SK-N-SH (cell line): ENCODE measurements at regions not wholly inside any gene's neighbourhood (a gene's known extent, or its start where the extent isn't known, plus 50 kb on each side); places are given as distances from the start of the nearest gene placed in this dataset.

Source experiments
- EP300 ChIP-seq, 2 experiments: IDR thresholded peaks; 2 replicates each; pipeline versions ENCODE4 v1.4.0 to v1.6.1; 2012; ENCODE audit warnings: borderline replicate concordance in 1 of 2, low read depth in 1 of 2, low read length in 1 of 2
- EZH2phosphoT487 ChIP-seq: fragments of 200-600 bp; sonication (generic); IDR thresholded peaks from 2 replicates; pipeline ENCODE4 v1.6.1; 2017; ENCODE audit warnings: low read depth, mixed run types, mild to moderate bottlenecking, antibody characterized with exemption, moderate library complexity, borderline replicate concordance
- GABPA ChIP-seq: IDR thresholded peaks from 2 replicates; pipeline ENCODE4 v1.4.0; 2012; ENCODE audit warnings: low read depth, mild to moderate bottlenecking
- RAD21 ChIP-seq: IDR thresholded peaks from 2 replicates; pipeline ENCODE4 v1.6.1; 2012; ENCODE audit warnings: mild to moderate bottlenecking, low read length
- TF ChIP-seq, protein P1 (sequence below): fragments of 200-600 bp; sonication (generic); IDR thresholded peaks from 2 replicates; pipeline ENCODE4 v1.6.1; 2017; ENCODE audit warnings: antibody characterized with exemption, mild to moderate bottlenecking, moderate library complexity

DNA sequence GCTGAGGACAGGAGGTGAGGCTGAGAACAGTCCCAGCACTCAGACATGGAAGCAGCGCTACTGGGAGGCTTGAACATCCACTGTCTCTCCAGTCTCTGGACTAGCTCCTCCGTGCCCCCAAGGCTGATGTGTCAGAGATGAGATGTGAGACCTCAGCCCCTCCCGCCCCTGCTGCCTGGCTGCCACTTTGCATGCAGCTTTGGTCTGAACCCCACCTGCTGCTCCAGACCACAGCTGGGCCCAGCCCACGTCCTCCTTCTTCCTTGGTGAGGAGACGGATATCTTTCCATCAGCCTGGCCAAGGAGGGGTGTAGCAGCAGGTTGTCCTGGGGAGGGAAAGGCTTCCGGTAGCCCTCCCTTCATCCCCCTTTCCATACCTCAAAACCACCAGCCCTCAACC is 148.0 kb upstream of the B3GAT1 start:
- TF ChIP-seq RAD21 (no peak), EP300 (IDR thresholded peaks at IDR 0.05; ENCODE audit: borderline replicate concordance in 1 of 2, low read depth in 1 of 2, low read length in 1 of 2) (no peak), GABPA (no peak), EZH2phosphoT487 (no peak)
- TF ChIP-seq, protein P1, sequence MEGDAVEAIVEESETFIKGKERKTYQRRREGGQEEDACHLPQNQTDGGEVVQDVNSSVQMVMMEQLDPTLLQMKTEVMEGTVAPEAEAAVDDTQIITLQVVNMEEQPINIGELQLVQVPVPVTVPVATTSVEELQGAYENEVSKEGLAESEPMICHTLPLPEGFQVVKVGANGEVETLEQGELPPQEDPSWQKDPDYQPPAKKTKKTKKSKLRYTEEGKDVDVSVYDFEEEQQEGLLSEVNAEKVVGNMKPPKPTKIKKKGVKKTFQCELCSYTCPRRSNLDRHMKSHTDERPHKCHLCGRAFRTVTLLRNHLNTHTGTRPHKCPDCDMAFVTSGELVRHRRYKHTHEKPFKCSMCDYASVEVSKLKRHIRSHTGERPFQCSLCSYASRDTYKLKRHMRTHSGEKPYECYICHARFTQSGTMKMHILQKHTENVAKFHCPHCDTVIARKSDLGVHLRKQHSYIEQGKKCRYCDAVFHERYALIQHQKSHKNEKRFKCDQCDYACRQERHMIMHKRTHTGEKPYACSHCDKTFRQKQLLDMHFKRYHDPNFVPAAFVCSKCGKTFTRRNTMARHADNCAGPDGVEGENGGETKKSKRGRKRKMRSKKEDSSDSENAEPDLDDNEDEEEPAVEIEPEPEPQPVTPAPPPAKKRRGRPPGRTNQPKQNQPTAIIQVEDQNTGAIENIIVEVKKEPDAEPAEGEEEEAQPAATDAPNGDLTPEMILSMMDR = no peak
